Kidney tubule cell (primary cell): ENCODE measurements at regions not wholly inside any gene's neighbourhood (a gene's known extent, or its start where the extent isn't known, plus 50 kb on each side); places are given as distances from the start of the nearest gene placed in this dataset.

Source experiments
- DNase-seq: peaks from one replicate; pipeline ENCODE4 v3.0.0-alpha.2; 2018; ENCODE audit warnings: low spot score

GRCh38 chr7:12783421-12784095, 96.1 kb downstream of the ARL4A start:
- DNase-seq = no peak

GRCh38 chr7:12785473-12785872, 98.0 kb downstream of the ARL4A start:
- no peak for DNase-seq

GRCh38 chr7:12786494-12786893, 99.1 kb downstream of the ARL4A start:
- no peak for DNase-seq

GRCh38 chr7:12788171-12788570, 100.7 kb downstream of the ARL4A start:
- no peak for DNase-seq

GRCh38 chr7:12788591-12788990, 101.2 kb downstream of the ARL4A start:
- no peak for DNase-seq

- no peak for DNase-seq
Measured at GRCh38 chr7:12794722-12795302, 107.4 kb downstream of the ARL4A start.

- DNase-seq = no peak
Measured at GRCh38 chr7:12796397-12797127, 109.1 kb downstream of the ARL4A start.

- DNase-seq = no peak
Measured at GRCh38 chr7:12800486-12800885, 113.1 kb downstream of the ARL4A start.

GRCh38 chr7:12801107-12801506, 113.7 kb downstream of the ARL4A start:
- DNase-seq = no peak

GRCh38 chr7:12802070-12802469, 114.6 kb downstream of the ARL4A start:
- peak; percentile 14 for DNase-seq

- no peak for DNase-seq
Measured at GRCh38 chr7:12803542-12803941, 116.1 kb downstream of the ARL4A start.

- no peak for DNase-seq
Measured at GRCh38 chr7:12805518-12805928, 118.1 kb downstream of the ARL4A start.

GRCh38 chr7:12805957-12806356, 118.5 kb downstream of the ARL4A start:
- DNase-seq = no peak

- DNase-seq = no peak
Measured at GRCh38 chr7:12809476-12809875, 122.0 kb downstream of the ARL4A start.

GRCh38 chr7:12812111-12812510, 124.7 kb downstream of the ARL4A start:
- DNase-seq = no peak

- no peak for DNase-seq
Measured at GRCh38 chr7:12814107-12814506, 126.7 kb downstream of the ARL4A start.

GRCh38 chr7:12814828-12815227, 127.4 kb downstream of the ARL4A start:
- no peak for DNase-seq

GRCh38 chr7:12815426-12815825, 128.0 kb downstream of the ARL4A start:
- no peak for DNase-seq

- DNase-seq = no peak
Measured at GRCh38 chr7:12815871-12816270, 128.4 kb downstream of the ARL4A start.

- no peak for DNase-seq
Measured at GRCh38 chr7:12820777-12821176, 133.3 kb downstream of the ARL4A start.

GRCh38 chr7:12821746-12822145, 134.3 kb downstream of the ARL4A start:
- no peak for DNase-seq

GRCh38 chr7:12826079-12826478, 138.6 kb downstream of the ARL4A start:
- DNase-seq = no peak

GRCh38 chr7:12827219-12827821, 139.9 kb downstream of the ARL4A start:
- no peak for DNase-seq
